ENCODE measurements at regions not wholly inside any gene's neighbourhood (a gene's known extent, or its start where the extent isn't known, plus 50 kb on each side); places are given as distances from the start of the nearest gene placed in this dataset.

GRCh38 chr3:41137686-41138111, 61.6 kb upstream of the CTNNB1 start:
- TF ChIP-seq, protein P1, sequence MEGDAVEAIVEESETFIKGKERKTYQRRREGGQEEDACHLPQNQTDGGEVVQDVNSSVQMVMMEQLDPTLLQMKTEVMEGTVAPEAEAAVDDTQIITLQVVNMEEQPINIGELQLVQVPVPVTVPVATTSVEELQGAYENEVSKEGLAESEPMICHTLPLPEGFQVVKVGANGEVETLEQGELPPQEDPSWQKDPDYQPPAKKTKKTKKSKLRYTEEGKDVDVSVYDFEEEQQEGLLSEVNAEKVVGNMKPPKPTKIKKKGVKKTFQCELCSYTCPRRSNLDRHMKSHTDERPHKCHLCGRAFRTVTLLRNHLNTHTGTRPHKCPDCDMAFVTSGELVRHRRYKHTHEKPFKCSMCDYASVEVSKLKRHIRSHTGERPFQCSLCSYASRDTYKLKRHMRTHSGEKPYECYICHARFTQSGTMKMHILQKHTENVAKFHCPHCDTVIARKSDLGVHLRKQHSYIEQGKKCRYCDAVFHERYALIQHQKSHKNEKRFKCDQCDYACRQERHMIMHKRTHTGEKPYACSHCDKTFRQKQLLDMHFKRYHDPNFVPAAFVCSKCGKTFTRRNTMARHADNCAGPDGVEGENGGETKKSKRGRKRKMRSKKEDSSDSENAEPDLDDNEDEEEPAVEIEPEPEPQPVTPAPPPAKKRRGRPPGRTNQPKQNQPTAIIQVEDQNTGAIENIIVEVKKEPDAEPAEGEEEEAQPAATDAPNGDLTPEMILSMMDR (IDR thresholded peaks at IDR 0.05): no peak
- no peak for TF ChIP-seq POLR2A (IDR thresholded peaks at IDR 0.05)

Data from heart left ventricle (tissue), 13 donors.